Keratinocyte (primary cell): ENCODE measurements at regions not wholly inside any gene's neighbourhood (a gene's known extent, or its start where the extent isn't known, plus 50 kb on each side); places are given as distances from the start of the nearest gene placed in this dataset.

ENCODE experiments used
- EZH2 ChIP-seq: IDR thresholded peaks from one replicate; pipeline ENCODE4 v1.6.1; 2012; ENCODE audit warnings: inconsistent platforms, mild to moderate bottlenecking, low read length, moderate library complexity
- TF ChIP-seq, protein P1 (sequence below), 3 experiments: IDR thresholded peaks in 1 of 3; conservative IDR thresholded peaks in 1 of 3; optimal IDR thresholded peaks in 1 of 3; 2 replicates in 2 of 3; 3 replicates in 1 of 3; pipeline versions ENCODE3 to v1.5.1; 2011; ENCODE audit warnings: low read length in 3 of 3, mild to moderate bottlenecking in 3 of 3, moderate library complexity in 2 of 3, control low read depth in 1 of 3, inconsistent platforms in 1 of 3; ENCODE audit not compliant: insufficient read depth in 2 of 3; ENCODE audit errors: extremely low read depth in 1 of 3

DNA sequence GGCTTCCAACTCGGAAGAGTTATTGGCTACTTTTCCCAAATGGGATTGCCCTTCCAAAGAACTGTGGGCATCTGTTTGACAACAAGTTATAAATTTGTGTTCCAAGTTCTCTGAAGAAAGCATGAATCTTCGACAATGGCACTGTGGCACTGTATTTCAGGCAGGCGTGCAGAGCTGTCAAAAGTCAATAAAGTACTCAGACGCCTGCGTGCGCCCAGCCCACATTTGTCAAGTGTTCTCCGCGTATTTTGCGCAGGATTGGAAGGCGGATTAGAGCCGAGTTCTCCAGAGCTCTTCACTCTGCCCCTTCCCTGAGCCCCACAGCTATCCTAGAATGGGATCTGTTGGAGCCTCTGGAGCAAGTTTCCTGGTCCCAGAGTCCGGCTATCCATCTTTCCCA is 103.2 kb downstream of the SLC25A47 start:
- no peak for TF ChIP-seq EZH2
- TF ChIP-seq, protein P1, sequence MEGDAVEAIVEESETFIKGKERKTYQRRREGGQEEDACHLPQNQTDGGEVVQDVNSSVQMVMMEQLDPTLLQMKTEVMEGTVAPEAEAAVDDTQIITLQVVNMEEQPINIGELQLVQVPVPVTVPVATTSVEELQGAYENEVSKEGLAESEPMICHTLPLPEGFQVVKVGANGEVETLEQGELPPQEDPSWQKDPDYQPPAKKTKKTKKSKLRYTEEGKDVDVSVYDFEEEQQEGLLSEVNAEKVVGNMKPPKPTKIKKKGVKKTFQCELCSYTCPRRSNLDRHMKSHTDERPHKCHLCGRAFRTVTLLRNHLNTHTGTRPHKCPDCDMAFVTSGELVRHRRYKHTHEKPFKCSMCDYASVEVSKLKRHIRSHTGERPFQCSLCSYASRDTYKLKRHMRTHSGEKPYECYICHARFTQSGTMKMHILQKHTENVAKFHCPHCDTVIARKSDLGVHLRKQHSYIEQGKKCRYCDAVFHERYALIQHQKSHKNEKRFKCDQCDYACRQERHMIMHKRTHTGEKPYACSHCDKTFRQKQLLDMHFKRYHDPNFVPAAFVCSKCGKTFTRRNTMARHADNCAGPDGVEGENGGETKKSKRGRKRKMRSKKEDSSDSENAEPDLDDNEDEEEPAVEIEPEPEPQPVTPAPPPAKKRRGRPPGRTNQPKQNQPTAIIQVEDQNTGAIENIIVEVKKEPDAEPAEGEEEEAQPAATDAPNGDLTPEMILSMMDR (optimal IDR thresholded peaks at IDR 0.05 in 1 of 3, IDR thresholded peaks at IDR 0.05 in 1 of 3, conservative IDR thresholded peaks at IDR 0.05 in 1 of 3; ENCODE audit: extremely low read depth in 1 of 3, insufficient read depth in 2 of 3, low read length in 3 of 3): no peak
